ENCODE measurements at regions not wholly inside any gene's neighbourhood (a gene's known extent, or its start where the extent isn't known, plus 50 kb on each side); places are given as distances from the start of the nearest gene placed in this dataset.
A peak's percentile ranks its signal among the peaks of the same experiment; 100 is the strongest.

DNA sequence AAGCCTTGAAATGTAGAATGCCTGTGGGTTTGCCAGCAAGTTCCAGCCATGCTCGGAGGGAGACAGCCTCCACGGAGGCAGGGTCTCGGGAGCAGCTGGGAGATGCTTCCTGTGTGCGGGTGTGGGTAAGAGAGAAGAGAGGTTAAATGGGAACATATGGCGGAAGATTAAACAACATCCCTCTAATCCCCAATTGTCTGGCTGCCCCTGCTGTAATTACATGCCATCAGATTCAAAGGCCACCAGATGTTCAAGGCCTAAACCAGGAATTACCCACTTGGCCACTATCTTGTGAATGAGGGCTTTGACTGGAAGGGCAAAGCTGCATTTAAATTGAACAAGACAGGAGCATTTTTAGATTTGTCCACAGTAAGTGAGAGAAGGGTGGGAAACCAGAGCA is 81.4 kb upstream of the BACE2 start:
- no peak for DNase-seq

DNA sequence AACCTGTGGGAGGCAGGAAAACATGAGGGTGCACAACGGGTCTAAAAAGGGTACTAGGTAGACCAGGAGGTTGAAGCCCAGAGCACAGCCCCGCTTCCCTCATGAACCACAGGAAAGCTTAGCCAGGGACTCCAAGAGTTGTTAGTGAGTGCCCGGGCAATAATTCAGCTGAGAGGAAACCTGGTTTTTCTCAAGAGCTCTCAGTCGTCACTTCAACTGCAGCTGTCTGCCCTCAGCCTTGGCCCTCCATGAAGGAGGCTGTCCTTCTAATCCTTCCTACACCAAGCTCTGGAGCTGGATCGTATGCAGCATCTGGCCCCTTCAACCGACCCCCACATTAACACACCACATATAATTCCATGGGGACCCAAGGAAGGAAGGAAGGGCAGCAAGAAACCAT is 77.0 kb upstream of the BACE2 start:
- DNase-seq, result no peak

DNA sequence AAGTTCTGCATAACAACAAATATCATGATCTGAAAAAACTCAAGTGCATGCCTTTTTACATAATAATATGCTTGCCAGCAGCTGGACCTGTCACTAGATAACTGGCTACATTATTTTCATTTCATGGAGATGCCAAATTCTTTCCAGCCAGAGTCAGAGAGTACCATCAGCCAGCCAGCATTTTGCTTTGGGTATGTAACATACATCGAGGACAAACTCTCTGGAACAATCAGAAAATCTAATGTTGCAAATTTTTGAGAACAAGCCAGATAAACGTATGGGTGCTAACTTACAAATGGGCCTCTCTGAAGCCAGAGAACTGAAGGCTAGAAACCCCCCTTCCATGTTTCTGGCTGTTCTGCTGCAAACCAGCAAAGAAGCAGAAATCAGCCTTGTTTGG is 76.3 kb upstream of the BACE2 start:
- no peak for DNase-seq

DNA sequence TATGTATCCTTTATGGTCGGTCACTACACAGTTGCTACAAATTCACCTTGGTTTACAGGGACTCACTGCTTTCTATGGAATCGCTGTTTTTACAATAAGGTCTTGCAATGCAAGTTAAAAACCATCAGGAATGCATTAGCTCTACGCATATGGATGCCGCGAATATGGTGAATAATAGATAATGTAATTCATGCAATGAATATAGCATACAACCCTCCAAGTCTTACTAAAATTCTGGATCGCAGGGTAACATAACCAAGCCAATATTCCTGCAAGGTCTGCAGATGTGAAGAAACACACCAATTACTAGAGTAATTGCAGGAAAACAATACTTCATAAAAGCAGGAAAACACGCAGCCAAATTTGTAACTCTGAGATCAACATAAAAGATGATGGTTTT is 75.6 kb upstream of the BACE2 start:
- DNase-seq, result no peak

DNA sequence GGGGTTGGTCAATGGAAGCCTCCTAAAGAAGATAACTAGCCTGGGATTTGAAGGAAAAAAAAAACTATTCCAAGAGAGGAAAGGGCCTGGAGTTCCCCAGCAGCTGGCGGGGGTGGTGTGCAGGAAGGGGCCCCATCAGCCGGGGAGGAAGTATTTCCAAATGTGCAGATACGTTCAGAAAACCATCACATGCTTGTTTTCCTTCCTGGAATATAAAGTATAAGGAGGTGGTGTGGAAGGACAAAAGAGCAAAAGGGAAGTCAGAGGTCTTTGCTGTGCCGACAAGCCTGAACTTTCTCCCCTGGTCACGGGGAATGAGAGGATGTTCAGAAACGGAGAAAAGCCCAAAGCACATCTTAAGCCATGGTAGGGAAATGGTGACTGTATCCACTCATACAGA is 72.0 kb upstream of the BACE2 start:
- DNase-seq, result no peak

DNA sequence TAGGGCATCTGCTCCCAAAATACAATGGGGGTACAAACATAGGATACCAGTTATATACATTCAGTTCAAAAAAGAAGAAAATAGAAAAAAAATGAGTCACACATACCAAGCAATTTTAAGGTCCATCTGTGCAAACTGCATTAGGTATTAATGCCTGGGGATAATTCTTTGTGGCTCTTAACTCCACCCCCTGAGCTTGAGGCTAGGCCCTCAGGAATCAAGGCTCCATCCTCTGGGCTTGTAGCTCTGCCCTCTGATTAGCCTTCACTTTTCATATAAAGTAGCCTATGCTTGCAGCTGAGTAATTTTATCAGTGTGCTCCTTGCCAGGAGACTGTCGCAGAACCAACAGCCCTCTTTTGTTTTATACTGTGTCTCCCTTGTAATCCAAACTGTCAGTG is 69.9 kb upstream of the BACE2 start:
- DNase-seq, result peak; percentile 66

DNA sequence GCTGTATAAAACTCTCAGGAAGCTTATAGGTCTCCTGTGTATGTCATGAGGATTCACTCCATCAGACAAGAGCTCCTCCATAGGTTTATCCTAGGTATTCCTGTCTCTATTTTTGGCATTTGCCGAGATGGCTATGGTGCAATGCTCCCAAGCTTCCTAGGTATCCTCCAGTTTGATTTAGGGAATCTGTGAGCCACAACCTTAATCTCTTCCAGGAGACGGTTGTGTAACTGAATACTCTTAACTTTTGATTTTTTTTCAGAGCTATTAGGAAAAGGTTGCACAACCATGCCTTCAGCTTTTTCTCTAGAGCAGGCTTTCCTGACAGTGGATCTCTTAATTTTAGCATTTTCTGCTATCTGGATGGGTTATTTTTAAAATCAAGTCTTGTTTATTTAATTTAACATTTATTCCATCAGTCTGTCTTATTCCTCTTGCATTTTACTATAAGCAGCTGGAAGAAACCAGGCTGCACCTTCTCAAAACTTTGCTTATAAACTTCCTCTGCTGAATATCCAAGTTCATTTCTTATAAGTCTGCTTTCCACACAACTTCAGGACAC is 69.4 kb upstream of the BACE2 start:
- DNase-seq, result no peak

DNA sequence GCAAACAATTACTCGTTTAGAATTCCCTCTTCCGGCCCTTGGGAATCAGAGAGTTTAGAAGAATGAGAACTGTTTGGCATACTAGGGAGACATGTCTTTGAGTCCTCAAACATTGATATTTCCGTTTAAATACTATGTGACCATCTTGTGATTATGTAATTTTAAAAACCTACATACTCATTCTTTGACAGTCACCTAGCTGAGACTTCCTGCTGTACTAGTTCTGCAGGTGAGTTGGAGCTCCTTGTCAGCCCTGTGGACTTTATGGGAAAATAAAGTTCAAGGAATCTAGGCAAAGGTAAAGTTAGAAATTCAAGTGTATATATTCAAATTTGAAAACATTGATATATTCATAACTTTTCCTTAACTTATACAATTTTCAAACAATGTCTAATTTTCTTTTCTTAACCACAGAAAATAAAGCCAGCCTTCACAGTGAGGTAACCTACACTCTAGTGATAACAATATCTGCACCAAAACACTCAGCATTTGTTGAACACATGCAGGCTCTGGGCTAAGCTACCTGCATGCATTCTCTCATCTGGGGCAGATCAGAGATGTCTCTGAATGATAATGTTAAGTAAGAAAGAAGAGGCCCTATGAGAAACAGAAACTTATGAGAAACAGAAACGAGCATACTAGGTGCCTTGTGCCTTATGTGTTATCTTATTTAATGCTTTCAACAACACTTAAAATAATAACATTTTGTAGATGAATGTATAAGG is 67.0 kb upstream of the BACE2 start:
- no peak for DNase-seq

DNA sequence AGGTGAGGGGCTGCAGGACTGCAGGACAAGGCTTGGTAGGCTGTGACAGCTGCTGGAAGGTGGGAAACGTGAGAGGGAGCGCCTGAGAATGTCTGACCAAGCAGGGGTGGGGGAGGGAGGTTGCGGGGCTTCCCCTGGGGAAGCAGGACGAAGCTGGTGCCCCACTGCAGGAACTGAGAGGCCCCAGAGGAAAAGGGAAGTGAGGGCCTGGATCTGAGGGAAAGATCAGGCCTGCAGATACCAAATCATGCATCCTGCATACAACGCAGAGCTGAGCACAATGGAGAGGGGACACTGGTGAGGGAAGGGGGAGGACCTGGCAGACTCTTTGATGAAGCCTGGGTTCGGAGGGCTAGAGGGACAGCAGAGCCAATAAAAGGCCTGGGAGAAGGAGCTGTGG is 65.7 kb upstream of the BACE2 start:
- no peak for DNase-seq

DNA sequence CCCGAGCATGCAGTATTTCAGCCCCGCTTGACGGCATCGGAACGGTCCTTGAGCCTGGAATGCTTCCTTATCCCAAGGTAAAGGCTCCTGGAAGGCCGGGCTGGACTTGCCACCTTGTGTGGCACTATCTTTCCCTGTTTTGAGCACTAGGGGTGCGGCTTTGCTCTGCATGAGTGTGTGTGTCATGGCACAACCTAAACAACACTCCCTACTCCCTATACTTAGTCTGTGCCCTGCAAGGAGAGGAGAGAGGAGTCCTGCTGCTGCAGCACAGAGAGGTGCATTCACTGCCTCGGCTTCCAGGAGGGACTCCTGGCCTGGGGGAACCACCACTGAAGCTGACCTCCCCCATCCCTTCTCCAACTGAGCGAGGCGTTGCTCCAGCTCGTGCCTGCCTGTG is 60.4 kb upstream of the BACE2 start:
- DNase-seq, result no peak

DNA sequence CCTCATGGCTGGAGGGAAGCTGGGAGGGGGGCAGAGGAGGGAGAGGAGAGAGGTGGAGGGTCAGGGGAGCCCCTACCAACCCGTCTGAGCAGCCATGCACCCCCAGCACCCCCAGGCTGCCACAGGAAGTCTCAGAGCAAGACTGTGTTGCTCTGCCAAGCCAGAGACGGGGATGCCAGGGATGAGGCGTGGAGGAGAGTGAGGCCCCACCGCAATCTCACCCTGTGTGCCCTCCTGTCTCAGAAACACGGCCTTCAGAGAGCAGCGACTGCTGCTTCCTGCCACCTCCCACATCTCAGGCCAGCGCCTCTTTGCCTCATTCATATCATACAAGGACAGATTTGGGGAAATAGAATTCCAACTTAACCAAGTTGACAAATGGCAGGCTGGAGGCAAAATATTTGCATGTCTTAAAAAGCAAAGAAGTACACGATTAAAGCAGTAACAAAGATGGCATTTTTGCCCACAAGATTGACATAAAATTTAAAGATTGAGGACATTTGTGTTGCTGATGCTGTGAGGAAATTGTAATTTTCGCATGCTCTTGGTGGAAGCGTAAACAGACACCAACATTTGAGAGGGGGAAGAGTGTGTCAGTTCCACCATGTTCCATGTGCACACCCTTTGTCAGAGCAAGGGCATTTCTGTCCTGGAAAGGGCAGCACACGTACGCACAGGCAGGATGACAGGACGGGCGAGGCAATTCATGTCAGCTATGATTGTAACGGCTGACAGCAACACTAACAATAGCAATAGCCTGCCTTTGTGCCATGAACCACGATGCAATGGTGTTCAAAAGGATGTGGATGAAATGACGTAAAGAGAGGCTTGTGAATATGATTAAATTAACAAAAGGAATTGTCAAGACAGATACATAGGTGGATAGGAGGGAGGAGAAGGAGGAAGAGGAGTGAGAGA is 59.0 kb upstream of the BACE2 start:
- no peak for DNase-seq

DNA sequence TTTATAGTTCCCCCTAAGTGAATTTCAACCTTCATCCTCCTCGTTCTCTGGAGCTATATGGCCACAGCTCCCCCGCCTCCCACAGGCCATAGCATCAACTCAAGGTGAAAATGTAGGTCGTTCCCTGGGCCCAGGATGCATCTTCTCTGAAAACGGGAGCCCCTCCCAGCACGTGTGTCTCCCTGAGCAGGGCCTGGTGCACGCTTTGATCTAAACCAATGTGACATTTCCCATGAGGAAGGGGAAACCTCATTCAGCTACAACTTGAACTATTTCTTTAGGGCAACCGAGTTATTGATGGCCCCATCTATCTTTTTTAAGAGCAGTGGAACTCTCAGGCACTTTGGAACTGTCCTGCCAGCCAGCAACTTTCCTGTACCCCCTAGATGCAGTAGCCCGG is 57.8 kb upstream of the BACE2 start:
- no peak for DNase-seq

DNA sequence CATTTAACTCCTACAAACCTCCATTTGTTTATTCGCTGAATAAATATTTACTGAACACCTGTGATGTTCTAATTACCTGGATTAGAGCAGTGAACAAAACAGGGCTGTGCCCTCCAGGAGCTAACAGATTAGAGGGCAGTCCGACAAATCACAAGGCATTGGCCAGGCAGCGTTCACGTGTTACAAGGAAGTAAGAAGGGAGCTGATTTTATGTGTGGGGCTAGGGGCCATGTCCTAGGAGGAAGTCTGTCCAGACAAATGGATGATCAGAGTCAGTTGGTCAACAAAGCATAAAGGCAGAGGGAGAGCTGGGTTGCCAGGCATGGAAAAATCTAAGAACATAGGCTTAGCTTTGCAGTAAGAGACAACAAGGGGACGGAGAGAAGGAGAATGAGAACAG is 57.3 kb upstream of the BACE2 start:
- no peak for DNase-seq

DNA sequence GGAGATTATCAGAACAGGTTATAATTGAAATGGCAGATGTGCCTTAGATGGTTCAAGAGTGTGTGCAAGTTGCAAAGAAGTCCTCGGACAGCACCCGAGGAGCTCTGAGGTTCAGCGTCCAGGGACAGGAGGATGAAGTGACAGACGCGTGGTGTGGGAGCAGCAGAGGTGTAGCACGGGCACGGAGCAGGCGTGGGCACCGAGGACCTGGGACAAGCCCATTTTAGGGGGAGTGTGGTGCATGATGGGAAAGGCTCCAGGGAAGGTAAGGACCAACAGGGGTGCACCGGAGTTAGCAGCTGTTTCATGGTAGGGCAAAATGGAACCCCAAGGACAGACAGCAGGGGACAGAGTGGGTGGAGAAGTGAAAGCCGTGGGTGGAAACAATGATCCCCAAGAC is 56.3 kb upstream of the BACE2 start:
- DNase-seq, result no peak

DNA sequence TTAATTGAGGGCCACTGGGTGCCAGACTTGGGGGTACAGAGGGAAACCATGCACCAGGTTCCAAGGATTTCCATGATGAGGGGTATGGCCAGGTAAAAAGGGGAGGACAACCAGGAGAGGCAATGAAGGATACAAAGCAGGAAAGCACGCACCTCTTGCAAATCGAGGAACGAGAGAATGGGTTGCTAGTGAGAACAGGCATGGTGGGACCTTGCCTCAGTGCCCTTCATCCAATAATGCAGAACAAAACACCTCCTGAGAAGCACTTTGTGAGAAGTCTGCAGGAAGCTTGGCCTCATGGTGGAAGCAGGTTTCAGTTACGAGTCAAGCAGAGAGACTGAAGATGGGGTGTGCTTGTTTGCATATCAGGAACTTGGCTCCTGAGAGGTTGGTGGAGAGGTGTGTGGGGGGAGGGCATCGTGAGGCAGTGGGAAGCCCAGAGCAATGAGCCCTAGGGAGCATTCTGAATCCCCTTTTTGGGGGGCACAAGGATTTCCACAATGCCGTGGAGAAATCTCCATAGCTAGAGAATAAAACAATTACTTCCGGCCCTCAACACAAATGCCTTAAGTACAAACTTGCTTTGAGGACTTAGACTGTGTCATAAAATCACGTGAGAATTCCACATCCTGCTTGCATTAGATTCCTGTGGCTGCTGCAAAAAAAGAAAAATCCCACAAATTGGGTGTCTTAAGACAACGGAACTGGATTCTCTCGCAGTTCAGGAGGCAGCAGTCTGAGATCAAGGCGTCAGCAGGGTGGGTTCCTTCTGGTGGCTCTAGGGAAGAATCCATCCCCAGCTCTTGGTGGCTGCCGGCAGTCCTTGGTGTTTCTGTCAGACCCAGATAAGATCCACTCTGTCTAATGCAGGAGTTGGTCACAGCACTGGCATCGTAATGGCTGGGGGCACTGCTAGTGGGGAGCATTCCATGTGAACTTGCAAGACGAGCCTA is 54.9 kb upstream of the BACE2 start:
- DNase-seq, result peak; percentile 97

DNA sequence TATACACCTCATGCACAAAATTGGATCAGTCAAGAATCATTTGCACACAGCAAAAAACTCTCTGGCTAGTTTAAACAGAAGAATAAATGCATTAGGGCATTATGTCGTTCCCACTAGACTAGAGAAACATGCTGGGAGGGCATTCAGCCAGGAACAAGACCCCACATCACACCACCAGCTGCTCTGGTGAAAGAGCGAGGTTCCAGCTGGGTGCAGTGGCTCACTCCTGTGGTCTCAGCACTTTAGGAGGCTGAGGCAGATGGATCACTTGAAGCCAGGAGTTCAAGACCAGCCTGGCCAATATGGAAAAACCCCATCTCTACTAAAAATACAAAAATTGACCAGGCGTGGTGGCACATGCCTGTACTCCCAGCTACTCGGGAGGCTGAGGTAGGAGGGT is 52.1 kb upstream of the BACE2 start:
- DNase-seq, result no peak
